Vagina (tissue), 2 donors: ENCODE measurements at regions not wholly inside any gene's neighbourhood (a gene's known extent, or its start where the extent isn't known, plus 50 kb on each side); places are given as distances from the start of the nearest gene placed in this dataset.

Experiments
- DNase-seq, 2 donors: peaks; one replicate each; pipeline ENCODE4 v3.0.0-alpha.2; 2017; ENCODE audit errors: extremely low spot score in 2 of 2
- H3K27ac ChIP-seq: fragments of 200-600 bp; sonication (generic); one replicate; pipeline ENCODE4 v1.5.1; 2019
- H3K27me3 ChIP-seq: fragments of 200-600 bp; sonication (generic); one replicate; pipeline ENCODE4 v1.5.1; 2019
- H3K36me3 ChIP-seq, 2 donors: fragments of 200-600 bp; sonication (generic); one replicate each; pipeline ENCODE4 v1.5.1; 2017 to 2019
- H3K4me1 ChIP-seq: fragments of 200-600 bp; sonication (generic); one replicate; pipeline ENCODE4 v1.5.1; 2019
- H3K4me3 ChIP-seq, 2 donors: fragments of 200-600 bp; sonication (generic); 1 replicate in 1 of 2; 2 replicates in 1 of 2; pipeline ENCODE4 v1.5.1; 2016 to 2019
- H3K9me3 ChIP-seq: fragments of 200-600 bp; sonication (generic); one replicate; pipeline ENCODE4 v1.5.1; 2019
- POLR2A ChIP-seq, 2 donors: fragments of 450-650 bp; IDR thresholded peaks; one replicate each; pipeline ENCODE4 v1.6.1; 2017; ENCODE audit warnings: antibody characterized with exemption in 2 of 2, mild to moderate bottlenecking in 2 of 2, moderate library complexity in 2 of 2
- POLR2AphosphoS5 ChIP-seq, 2 donors: sonication (generic); formaldehyde crosslinking; IDR thresholded peaks; one replicate each; pipeline ENCODE4 v1.9.0; 2017; ENCODE audit warnings: antibody characterized with exemption in 2 of 2, mild to moderate bottlenecking in 2 of 2, low read depth in 1 of 2; ENCODE audit not compliant: insufficient read depth in 1 of 2
- intact Hi-C: fragments of 100-400 bp; cut with DNase I; formaldehyde crosslinking; loops from one replicate; pipeline ENCODE4 v1.15.1; 2023
- TF ChIP-seq, protein P1 (sequence below), 3 experiments: fragments of 450-650 bp in 2 of 3; fragments of 200-600 bp in 1 of 3; sonication (generic) in 1 of 3; IDR thresholded peaks; one replicate each; pipeline ENCODE4 v1.5.1; 2017 to 2019; ENCODE audit warnings: antibody characterized with exemption in 3 of 3, mild to moderate bottlenecking in 2 of 3, moderate library complexity in 2 of 3

DNA sequence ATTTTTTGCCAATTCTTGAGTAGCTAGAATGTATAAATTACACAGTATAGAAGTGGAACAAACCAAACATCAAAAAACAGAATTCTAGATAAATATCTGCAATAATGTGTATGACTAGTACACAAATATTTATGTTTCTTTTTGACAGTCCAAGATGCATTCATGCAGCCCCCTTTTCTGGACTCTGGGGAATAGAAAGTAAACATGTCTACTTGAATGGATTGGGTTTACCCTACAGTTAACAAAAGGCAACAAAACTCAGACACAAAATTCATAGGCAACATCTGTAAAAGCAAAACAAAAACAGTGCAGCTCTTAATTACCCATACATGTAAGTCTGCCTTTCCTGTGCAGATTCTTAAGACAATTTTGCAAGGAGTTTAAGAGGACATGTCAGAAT is 419.4 kb upstream of the DACH1 start:
- Histone ChIP-seq H3K9me3 (no peaks in the 10 kb centered on the region), H3K4me3 (no peak overlapping the region), H3K27ac (no peak overlapping the region), H3K36me3 (no peaks in the 10 kb centered on the region), H3K27me3 (no peaks in the 10 kb centered on the region), H3K4me1 (no peaks in the 10 kb centered on the region)
- TF ChIP-seq POLR2A (IDR thresholded peaks at IDR 0.05) (no peak), POLR2AphosphoS5 (IDR thresholded peaks at IDR 0.05; ENCODE audit: insufficient read depth in 1 of 2, low read depth in 1 of 2) (no peak)
- TF ChIP-seq, protein P1, sequence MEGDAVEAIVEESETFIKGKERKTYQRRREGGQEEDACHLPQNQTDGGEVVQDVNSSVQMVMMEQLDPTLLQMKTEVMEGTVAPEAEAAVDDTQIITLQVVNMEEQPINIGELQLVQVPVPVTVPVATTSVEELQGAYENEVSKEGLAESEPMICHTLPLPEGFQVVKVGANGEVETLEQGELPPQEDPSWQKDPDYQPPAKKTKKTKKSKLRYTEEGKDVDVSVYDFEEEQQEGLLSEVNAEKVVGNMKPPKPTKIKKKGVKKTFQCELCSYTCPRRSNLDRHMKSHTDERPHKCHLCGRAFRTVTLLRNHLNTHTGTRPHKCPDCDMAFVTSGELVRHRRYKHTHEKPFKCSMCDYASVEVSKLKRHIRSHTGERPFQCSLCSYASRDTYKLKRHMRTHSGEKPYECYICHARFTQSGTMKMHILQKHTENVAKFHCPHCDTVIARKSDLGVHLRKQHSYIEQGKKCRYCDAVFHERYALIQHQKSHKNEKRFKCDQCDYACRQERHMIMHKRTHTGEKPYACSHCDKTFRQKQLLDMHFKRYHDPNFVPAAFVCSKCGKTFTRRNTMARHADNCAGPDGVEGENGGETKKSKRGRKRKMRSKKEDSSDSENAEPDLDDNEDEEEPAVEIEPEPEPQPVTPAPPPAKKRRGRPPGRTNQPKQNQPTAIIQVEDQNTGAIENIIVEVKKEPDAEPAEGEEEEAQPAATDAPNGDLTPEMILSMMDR (IDR thresholded peaks at IDR 0.05): no peak
- intact Hi-C loops: no loop called here
- DNase-seq: no peak

DNA sequence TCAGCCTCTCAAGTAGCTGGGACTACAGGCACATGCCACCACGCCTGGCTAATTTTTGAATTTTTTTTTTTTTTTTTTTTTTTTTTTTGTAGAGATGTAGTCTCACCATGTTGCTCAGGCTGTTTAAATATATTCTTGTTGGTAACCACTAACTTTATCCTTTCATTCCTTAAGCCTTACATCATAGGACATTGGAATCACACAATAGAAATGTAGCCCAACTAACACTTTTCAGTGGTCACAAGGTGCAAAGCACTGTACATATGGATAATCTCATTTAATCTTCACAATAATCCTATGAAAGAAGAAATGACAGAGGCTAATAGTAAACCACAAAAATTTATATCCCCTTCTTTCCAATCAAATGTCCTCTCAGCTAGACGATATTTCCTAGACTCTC is 417.8 kb upstream of the DACH1 start:
- H3K36me3 ChIP-seq: no peaks in the 10 kb centered on the region
- TF ChIP-seq, protein P1 (IDR thresholded peaks at IDR 0.05): no peak
- TF ChIP-seq POLR2A (IDR thresholded peaks at IDR 0.05): no peak
- TF ChIP-seq POLR2AphosphoS5 (IDR thresholded peaks at IDR 0.05; ENCODE audit: insufficient read depth in 1 of 2, low read depth in 1 of 2): no peak
- intact Hi-C loops: no loop called here
- DNase-seq: no peak
- no peaks in the 10 kb centered on the region for H3K4me1 ChIP-seq
- no peaks in the 10 kb centered on the region for H3K27me3 ChIP-seq
- H3K4me3 ChIP-seq: no peak overlapping the region
- H3K9me3 ChIP-seq: no peaks in the 10 kb centered on the region
- H3K27ac ChIP-seq: no peak overlapping the region

DNA sequence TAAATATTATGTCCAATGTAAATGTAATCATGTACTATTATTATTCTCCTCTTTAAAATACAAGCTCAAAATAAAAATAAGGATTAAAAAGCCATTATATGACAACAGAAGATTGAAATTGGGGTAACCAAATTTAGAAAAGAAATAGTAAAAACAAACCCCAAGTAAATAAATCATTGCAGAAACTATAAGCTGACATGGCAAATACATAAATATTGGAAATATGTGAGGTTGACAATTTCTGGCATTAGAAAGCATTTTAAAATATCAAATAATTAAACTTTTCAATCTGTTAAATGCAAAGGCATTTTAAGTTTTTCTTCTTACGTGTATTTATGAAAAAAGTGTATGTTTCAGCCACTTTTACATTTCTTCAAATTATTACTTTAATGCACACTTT is 394.7 kb upstream of the DACH1 start:
- no peaks in the 10 kb centered on the region for H3K9me3 ChIP-seq
- no peak overlapping the region for H3K4me3 ChIP-seq
- H3K27me3 ChIP-seq: no peaks in the 10 kb centered on the region
- no peak overlapping the region for H3K27ac ChIP-seq
- H3K4me1 ChIP-seq: no peaks in the 10 kb centered on the region
- DNase-seq: no peak
- intact Hi-C loops: no loop called here
- TF ChIP-seq, protein P1 (IDR thresholded peaks at IDR 0.05): no peak
- no peak for TF ChIP-seq POLR2AphosphoS5 (IDR thresholded peaks at IDR 0.05; ENCODE audit: insufficient read depth in 1 of 2, low read depth in 1 of 2)
- TF ChIP-seq POLR2A (IDR thresholded peaks at IDR 0.05): no peak
- H3K36me3 ChIP-seq: no peaks in the 10 kb centered on the region

DNA sequence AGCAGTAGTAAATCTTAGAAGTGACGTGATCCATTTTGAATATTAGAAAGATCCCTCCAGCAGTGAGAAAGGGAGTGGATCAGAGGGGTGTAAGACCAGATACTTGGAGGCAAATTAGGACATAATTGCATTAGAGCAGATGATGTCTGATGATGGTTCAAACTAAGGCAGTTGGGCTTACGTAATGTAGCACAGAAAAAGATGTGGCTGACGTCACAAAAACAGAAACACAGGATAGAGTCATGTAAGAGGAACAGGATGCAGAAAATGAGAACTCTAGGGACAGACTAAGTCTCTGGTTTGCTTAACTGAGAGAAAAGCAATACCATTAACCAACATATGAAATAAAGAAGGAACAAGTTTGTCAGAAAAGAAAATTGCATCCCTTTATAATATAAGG is 392.5 kb upstream of the DACH1 start:
- Histone ChIP-seq H3K36me3 (no peaks in the 10 kb centered on the region), H3K9me3 (no peaks in the 10 kb centered on the region), H3K4me1 (no peaks in the 10 kb centered on the region), H3K4me3 (no peak overlapping the region), H3K27ac (no peak overlapping the region), H3K27me3 (no peaks in the 10 kb centered on the region)
- DNase-seq: no peak
- intact Hi-C loops: no loop called here
- TF ChIP-seq, protein P1 (IDR thresholded peaks at IDR 0.05): no peak
- TF ChIP-seq POLR2AphosphoS5 (IDR thresholded peaks at IDR 0.05; ENCODE audit: insufficient read depth in 1 of 2, low read depth in 1 of 2) (no peak), POLR2A (IDR thresholded peaks at IDR 0.05) (no peak)

DNA sequence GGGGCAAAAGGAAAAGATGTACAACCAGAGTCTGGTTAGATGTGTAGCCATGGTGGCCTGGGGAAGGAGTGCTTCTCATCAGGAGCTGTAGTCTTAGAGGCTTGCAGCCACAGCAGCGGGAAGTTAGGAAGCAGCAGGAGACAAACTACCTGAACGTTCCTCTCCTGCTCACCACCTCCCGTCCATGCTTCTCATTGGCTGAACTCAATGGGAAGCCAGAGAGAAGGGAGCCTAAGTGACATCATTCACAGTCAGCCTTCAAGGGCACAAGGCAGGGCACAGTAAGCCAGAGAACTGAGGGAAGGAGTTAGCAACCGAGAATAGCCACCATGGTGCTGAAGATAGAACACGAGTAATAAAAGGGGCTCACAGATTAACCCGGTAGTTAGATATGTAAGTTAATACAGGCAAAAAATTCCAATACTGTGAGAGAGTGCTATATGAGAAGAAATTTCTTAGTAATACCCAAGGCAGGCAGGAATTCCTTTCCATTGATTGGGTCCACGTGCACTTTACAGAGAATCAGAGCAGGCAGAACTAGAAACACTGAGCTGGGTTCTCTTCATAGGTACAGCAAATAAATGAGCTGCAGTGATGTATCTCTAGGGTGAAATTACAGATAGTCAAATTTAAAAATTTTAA is 391.5 kb upstream of the DACH1 start:
- Histone ChIP-seq H3K9me3 (no peaks in the 10 kb centered on the region), H3K36me3 (no peaks in the 10 kb centered on the region), H3K4me3 (no peak overlapping the region), H3K27ac (no peak overlapping the region), H3K4me1 (no peaks in the 10 kb centered on the region), H3K27me3 (no peaks in the 10 kb centered on the region)
- no peak for DNase-seq
- intact Hi-C loops: no loop called here
- no peak for TF ChIP-seq POLR2AphosphoS5 (IDR thresholded peaks at IDR 0.05; ENCODE audit: insufficient read depth in 1 of 2, low read depth in 1 of 2)
- no peak for TF ChIP-seq POLR2A (IDR thresholded peaks at IDR 0.05)
- TF ChIP-seq, protein P1 (IDR thresholded peaks at IDR 0.05): no peak
